ENCODE measurements at regions not wholly inside any gene's neighbourhood (a gene's known extent, or its start where the extent isn't known, plus 50 kb on each side); places are given as distances from the start of the nearest gene placed in this dataset.

GRCh38 chr15:47599806-47600205 is 117.5 kb upstream of the SEMA6D start:
- TF ChIP-seq TP53 (CRISPR knock-in tag; conservative IDR thresholded peaks at IDR 0.05) (no peak), HNRNPLL (IDR thresholded peaks at IDR 0.05; ENCODE audit: low read depth, low read length, poor library complexity, severe bottlenecking) (no peak), CHD2 (IDR thresholded peaks at IDR 0.05; ENCODE audit: low read depth, low read length) (no peak), CTCF (CRISPR knock-in tag; IDR thresholded peaks at IDR 0.05) (no peak), ATAD3A (CRISPR knock-in tag; IDR thresholded peaks at IDR 0.05) (no peak), ZNF644 (CRISPR knock-in tag; IDR thresholded peaks at IDR 0.05; ENCODE audit: low read depth) (no peak), ZBTB40 (IDR thresholded peaks at IDR 0.05) (no peak), ZBTB40 (CRISPR knock-in tag; IDR thresholded peaks at IDR 0.05) (no peak), FOXP1 (IDR thresholded peaks at IDR 0.05) (no peak), FOXP1 (CRISPR knock-in tag; IDR thresholded peaks at IDR 0.05) (no peak), AHR (CRISPR knock-in tag; IDR thresholded peaks at IDR 0.05) (no peak), EP300 (IDR thresholded peaks at IDR 0.05; ENCODE audit: low read depth in 2 of 2, low read length in 2 of 2) (no peak), EP300 (CRISPR knock-in tag; IDR thresholded peaks at IDR 0.05; ENCODE audit: borderline replicate concordance) (no peak), KDM6A (CRISPR knock-in tag; IDR thresholded peaks at IDR 0.05; ENCODE audit: low read depth) (no peak)
- TF ChIP-seq, protein P1, sequence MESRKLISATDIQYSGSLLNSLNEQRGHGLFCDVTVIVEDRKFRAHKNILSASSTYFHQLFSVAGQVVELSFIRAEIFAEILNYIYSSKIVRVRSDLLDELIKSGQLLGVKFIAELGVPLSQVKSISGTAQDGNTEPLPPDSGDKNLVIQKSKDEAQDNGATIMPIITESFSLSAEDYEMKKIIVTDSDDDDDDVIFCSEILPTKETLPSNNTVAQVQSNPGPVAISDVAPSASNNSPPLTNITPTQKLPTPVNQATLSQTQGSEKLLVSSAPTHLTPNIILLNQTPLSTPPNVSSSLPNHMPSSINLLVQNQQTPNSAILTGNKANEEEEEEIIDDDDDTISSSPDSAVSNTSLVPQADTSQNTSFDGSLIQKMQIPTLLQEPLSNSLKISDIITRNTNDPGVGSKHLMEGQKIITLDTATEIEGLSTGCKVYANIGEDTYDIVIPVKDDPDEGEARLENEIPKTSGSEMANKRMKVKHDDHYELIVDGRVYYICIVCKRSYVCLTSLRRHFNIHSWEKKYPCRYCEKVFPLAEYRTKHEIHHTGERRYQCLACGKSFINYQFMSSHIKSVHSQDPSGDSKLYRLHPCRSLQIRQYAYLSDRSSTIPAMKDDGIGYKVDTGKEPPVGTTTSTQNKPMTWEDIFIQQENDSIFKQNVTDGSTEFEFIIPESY (CRISPR knock-in tag; IDR thresholded peaks at IDR 0.05): no peak
